Erythroblast (primary cell): ENCODE measurements at regions not wholly inside any gene's neighbourhood (a gene's known extent, or its start where the extent isn't known, plus 50 kb on each side); places are given as distances from the start of the nearest gene placed in this dataset.

Experiments
- DNase-seq, 2 experiments: peaks; one replicate each; lab custom pipeline; 2025; lab: John Stamatoyannopoulos, UW
- GATA1 ChIP-seq: IDR thresholded peaks from 2 replicates; pipeline ENCODE4 v1.6.1; 2011; ENCODE audit warnings: low read depth, mild to moderate bottlenecking, control low read depth, low read length, moderate library complexity
- POLR2A ChIP-seq: IDR thresholded peaks from 2 replicates; pipeline ENCODE4 v1.6.1; 2011; ENCODE audit warnings: mild to moderate bottlenecking, low read length

DNA sequence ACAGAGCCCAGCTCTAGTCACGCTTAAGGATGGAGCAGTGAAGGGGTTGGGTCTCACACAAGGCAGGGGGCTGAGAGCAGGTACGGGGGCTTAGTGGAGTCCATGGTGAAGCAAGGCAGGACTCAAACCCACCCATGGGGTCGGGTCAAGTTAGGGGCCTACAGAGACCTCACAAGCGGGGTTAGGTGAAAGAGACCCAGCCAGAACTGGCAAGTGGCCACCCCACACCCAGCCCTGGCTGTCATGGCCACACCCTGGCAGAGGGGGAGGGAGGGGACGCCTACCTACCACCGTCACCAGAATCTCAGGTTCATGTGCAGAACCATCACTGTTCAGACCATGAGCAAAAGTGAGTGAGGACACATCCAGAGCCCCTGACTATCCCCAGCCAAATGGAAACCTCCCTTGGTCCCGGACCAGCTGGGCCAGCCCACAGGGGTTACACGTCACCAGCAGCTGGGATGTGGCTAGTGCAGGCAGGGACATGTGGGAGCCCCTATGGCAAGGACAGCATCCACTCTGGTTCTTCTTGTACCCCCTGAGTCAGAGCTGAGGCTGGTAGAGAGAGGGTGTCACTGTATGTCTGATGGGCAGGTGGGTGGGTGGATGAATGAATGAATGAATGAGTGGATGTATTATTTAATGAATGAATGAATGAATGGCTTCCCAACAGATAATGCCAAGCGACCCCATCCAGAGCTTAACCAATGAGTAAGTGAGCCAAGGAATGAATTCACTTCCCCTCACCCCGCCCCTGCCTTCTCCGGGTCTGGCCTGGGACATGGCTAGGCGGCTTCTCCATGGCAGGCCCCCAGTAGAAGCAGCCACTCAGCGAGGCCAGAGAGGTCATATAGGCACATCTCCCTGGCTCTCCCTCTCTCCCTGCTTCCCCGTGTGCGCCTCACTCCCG is 681.6 kb downstream of the TBC1D22A start:
- no peak for DNase-seq
- TF ChIP-seq GATA1 = no peak
- TF ChIP-seq POLR2A = no peak

DNA sequence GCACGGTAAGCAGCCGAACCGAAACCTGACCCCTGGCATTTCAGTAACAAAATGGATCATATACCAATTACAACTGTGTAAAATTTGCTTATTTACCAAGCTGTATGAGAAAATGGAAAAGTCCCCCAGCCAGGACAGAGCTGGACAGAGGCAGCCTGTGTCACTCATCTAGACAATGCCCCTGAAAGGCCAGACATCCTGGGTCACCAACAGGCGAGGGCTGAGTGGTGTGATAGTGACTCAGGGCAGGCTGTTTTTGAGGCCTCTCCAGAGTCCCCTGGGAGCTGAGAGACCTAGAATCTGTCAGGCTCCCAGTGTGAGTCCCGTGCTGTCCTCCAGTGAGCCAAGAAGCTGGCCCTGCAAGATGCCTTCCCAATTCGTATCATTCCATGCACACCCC is 680.4 kb downstream of the TBC1D22A start:
- DNase-seq = no peak
- TF ChIP-seq GATA1 (no peak), POLR2A (no peak)

DNA sequence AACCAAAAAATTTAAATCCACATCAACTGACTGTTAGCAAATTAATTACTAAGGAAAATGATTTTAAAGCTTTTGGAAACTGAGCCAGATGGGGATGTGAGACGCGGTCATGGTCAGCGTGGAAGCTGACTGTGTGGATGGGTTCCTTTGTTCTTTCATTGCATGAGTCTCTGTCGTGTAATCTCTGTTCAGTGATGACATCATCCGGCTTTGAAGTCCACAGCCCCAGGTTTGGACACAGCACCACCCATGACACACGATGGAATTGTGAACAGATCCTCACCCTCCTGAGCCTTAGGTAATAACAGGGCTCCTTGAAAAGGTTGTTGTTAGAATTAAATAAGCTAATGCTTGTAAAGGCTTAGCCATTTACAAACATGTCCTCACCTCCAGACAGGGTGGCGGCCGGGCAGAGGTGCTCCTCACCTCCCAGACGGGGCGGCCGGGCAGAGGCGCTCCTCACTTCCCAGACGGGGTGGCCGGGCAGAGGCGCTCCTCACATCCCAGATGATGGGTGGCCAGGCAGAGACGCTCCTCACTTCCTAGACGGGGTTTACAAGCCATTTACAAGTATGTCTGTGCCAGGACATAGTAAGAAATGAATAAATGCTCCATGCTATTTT is 677.3 kb downstream of the TBC1D22A start:
- DNase-seq = no peak
- TF ChIP-seq GATA1 (no peak), POLR2A (no peak)

DNA sequence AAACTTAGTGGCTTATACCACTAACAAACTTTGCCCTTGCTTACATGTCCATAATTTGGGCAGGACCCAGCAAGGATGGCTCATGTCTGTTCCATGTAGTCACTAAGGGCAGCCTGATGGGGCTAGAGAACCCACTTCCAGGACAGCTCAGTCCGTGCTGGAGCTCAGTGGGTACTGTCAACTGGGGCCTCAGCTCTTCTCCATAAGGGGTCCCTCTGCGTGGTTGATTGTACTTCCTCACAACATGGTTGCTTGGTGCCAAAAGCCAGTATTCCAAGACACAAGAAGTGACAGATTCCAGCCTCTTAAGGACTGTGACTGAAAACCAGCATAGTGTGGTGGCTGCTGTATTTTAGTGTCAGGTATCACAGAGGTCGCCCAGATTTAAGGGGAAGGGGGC is 675.2 kb downstream of the TBC1D22A start:
- DNase-seq = no peak
- TF ChIP-seq GATA1 = no peak
- no peak for TF ChIP-seq POLR2A

DNA sequence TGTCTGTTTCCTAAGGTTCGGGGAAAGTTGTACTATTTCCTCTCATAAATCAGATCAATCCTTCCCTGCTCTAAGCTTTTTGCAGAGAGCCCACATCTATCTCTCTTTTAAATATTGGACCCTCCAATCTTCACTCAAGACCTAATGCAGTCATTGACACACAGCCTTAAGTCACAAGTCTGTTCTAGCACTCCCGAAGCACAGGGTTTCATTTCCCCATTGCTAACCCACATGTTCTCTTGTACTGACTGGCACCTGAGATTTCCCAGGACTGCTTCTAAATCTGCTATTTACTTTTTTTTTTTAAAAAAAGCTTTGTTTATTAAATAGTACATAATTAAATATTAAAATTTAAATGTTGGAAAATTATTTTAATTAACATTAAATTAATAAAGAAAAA is 674.7 kb downstream of the TBC1D22A start:
- TF ChIP-seq POLR2A (no peak), GATA1 (no peak)
- DNase-seq = no peak

DNA sequence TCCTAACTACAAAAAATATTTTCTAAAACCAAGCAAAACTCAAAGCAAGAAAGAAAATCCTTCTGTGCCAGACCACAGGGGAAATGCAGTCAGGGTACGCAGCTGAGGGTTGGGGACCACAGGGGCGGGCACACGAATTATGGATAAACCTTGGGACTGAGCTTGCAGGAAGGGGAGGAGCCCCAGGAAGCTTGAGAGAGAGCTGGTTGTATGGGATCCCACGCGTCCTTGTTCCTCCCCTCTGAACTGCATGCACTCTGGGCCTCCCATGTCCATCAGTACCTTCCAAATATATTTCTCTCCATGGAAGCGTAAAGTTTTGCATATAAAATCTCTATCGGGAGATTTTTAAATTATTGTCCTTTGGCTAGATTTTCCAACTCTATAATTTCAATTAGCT is 673.4 kb downstream of the TBC1D22A start:
- TF ChIP-seq POLR2A (no peak), GATA1 (no peak)
- DNase-seq = no peak

DNA sequence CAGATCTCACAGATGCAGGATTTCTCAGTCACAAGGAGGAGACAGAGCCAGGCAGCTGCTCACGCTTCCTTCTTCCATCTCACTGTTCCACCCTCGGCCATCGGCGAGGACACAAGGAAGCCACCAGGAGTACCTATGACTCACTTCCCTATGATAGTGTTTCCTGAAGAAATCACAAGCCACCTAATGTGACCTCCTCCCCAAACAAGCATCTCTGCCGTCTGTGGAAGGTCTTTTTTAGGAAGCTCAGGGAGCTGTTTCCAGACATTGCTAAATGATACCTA is 672.7 kb downstream of the TBC1D22A start:
- DNase-seq = no peak
- no peak for TF ChIP-seq POLR2A
- TF ChIP-seq GATA1 = no peak

DNA sequence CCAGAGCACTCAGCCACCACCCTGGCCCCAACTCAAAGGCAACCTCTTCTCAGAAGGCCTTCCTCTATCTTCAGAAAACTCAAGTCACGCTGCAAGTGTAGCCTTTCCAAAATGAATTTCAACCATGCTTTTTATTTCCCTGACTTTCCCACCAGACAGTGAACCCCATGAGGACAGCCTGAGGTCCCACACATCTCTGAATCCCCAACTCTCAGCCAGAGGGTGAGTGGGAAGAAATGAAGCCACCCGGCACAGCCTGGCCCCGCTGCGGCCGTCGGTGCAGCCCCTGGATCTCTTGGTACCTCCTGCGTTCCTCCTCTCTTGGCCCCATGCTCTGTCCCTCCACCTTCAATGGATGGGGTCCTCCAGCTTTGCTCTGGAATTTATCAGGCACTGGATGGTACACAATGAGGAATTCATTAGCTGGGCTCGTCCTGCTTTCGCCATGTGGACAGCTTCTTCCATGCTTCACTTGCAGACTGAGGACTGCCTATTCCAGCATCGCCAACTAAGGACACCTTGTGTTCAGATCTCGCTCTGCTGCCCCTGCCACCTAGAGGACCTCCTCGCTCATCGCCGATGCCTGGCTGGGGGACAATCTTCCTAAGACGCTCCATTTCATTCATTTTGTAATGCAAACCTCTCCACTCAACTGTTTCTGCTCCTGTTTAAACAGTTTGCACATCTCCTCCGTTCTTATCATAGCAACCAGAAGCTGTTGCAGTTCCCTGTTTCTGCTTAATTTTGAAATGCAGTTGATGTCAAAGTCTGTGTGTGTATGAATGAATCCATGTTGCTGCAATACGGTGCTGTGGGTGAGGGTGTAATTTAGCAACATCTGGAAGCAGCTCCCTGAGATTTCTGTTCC is 672.1 kb downstream of the TBC1D22A start:
- DNase-seq = no peak
- TF ChIP-seq GATA1 (no peak), POLR2A (no peak)

DNA sequence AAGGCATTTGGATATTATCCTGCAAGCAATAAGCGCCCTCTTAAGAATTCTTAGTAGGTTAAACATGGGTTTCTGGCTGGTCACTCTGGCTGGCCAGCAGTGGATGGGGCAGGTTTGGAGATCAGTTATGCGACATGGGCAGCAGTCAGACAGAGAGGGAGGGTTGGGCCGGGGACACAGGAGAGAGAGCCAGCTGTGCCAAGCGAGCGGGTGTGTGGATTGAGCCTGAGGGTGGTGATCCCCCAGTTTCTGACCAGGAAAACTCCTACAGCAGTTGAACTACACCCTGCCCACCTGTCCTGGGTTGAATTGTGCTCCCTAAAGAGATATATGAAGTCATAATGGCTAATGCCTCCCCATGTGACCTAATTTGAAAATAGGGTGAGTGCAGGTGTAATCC is 671.2 kb downstream of the TBC1D22A start:
- TF ChIP-seq GATA1 (no peak), POLR2A (no peak)
- no peak for DNase-seq

DNA sequence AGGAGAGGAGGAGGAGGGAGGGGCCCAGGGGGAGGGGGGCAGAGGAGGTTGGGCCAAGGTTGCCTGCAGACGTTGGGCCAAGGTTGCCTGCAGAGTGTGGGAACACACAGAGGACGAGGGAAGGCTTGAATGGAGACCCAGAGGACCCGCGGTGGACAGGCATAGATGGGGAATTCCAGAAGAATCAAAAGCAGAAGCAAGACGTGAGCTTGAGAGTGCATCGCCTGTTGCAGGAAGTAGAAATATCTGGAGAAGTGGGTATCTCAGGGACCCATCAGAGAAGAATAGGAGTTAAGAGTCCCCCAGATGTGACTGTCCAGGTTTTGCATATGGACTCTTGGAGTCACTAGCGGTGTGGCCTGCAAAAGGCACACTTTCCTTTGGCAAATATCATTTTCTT is 670.2 kb downstream of the TBC1D22A start:
- DNase-seq = no peak
- no peak for TF ChIP-seq GATA1
- no peak for TF ChIP-seq POLR2A

DNA sequence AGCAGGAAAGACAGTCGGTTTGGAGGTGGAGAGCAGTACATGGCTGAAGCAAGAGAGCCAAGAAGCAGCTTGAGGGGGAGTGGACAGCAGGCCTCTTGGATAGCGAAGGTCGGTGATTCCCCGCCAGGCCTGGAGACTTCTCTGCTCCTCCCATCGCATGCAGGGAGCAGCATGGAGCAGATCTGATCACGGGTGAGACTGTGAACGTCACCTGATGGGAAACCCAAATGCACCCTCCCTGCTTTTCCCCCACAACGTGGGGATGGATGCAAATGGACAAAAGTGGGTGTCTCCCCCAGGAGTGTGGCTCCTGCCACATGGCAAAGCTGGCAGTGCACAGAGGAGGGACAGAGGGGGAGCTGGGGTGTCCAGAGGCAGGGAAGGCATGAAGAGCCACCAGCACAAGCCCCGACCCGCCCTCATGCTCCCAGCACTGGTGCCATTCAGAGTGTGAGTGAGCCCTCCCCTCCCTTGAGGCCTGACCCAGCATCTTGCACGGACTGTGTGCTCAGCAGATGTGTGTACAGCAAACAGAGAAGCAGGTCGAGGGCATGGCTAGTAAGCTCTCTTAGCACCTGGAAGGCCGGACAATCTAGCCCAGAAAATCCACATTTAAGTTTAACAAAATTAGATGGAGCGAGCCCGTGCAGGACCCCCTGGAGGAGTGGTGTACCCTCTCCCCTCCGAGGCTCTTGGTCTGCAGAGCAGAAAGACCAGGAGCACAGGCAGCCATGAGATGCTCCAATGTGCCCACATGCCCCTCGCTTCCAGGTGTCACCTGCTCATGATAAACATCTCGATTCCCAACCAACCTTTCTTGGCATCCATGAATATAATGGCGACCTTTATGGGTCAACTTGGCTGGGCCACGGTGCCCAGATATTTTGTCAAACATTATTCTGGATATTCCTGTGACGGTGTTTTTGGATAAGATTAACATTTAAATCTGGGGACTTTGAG is 661.7 kb downstream of the TBC1D22A start:
- TF ChIP-seq POLR2A = no peak
- TF ChIP-seq GATA1 = no peak
- DNase-seq = no peak

DNA sequence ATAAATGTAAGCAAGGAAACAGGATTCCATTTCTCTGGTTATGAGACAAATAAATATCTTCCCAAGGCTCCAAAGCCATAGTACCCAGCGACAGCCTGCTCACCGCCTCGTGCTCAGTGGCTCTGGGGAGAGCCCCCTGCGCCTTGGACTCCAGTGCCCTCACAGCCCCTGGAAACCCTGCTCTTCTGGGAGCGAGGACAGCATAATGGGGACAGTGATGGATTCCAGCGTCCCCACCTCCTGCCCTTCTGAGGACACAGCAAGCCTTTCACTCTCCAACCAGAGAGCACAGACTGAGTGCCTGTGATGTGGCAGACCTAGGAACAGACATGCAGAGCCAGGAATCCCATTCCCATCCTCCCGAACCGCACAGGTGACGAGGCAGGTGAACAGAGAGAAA is 660.8 kb downstream of the TBC1D22A start:
- no peak for DNase-seq
- no peak for TF ChIP-seq GATA1
- no peak for TF ChIP-seq POLR2A

DNA sequence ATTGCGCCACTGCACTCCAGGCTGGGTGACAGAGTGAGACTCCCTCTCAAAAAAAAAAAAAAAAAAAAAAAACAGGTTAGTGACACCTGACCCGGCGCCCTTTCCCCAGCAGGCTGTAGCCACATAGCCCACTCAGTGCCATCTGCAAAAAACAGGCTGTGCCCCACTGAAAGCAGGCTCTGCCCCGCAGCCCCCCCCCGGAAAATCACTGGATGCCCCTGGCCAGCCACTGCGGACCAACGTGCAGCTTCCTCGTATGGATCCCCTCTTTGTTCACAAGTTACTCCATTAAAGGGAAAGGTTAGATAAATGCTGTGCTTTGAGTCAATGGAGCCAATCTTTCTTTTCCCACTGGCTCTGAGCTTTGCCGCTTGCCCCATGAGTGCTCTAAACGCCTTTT is 660.3 kb downstream of the TBC1D22A start:
- DNase-seq = no peak
- TF ChIP-seq GATA1 (no peak), POLR2A (no peak)

DNA sequence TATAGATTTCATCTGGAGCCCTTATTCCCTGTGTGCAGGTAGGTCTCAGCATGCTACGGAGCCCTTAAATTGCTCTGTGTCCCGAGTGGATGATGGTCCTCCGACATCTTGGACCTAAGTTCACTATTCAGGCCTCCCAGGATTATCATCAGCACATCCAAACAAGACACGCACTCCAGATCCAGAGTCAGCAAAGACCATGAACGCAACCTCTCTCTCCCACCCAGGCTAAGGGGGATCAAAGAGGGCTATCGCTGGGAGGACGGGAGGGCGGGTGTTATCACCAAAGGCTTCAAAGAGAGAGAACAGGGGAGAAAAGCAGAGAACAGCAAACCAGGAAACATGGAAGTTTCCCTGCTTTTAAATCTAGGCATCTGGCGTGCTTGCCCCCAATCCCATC is 659.4 kb downstream of the TBC1D22A start:
- DNase-seq = no peak
- TF ChIP-seq POLR2A = no peak
- TF ChIP-seq GATA1 = no peak
